ENCODE measurements at regions not wholly inside any gene's neighbourhood (a gene's known extent, or its start where the extent isn't known, plus 50 kb on each side); places are given as distances from the start of the nearest gene placed in this dataset.
"Not testable (repeated sequence)": the region's sequence is repeated elsewhere in the genome, so short reads cannot be mapped to it uniquely, and the experiment has no call there.

DNA sequence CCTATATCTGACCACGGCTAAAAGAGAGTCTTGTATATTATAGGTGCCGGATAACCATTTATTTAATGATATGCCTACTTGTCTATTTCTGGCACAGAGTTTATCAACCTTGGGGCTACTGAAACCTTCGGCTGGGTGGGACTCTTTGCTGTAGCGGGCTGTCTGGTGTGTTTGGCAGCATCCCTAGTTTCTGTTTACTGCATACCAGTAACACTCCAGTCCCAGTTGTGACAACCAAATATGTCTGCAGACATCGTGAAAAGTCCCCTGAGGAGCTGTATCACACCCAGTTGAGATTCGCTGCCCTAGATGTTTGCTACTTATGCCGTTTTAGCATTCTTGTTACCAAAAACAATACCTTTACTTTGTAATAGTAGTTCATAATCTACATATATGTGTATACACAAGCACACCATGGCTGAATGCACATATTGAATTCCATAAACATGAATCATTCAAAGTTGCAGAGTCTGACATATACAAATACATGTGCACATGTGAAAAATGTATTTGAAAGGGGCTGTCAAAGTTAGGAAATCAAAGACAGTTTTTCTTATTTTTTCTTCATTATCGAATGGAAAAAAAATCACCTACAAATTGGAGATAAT lies 89.1 kb upstream of the SHISA6 start:
- Histone ChIP-seq H3K27me3 (peaks cover 0 to 7% of the 10 kb centered on the region in 2 donors), H3K4me1 (no peaks in the 10 kb centered on the region), H3K36me3 (no peaks in the 10 kb centered on the region), H3K4me3 (no peak overlapping the region), H3K27ac (no peak overlapping the region), H3K9me3 (no peaks in the 10 kb centered on the region)
- no peak for DNase-seq (ENCODE audit: low spot score in 2 of 2)
- TF ChIP-seq, protein P1, sequence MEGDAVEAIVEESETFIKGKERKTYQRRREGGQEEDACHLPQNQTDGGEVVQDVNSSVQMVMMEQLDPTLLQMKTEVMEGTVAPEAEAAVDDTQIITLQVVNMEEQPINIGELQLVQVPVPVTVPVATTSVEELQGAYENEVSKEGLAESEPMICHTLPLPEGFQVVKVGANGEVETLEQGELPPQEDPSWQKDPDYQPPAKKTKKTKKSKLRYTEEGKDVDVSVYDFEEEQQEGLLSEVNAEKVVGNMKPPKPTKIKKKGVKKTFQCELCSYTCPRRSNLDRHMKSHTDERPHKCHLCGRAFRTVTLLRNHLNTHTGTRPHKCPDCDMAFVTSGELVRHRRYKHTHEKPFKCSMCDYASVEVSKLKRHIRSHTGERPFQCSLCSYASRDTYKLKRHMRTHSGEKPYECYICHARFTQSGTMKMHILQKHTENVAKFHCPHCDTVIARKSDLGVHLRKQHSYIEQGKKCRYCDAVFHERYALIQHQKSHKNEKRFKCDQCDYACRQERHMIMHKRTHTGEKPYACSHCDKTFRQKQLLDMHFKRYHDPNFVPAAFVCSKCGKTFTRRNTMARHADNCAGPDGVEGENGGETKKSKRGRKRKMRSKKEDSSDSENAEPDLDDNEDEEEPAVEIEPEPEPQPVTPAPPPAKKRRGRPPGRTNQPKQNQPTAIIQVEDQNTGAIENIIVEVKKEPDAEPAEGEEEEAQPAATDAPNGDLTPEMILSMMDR (IDR thresholded peaks at IDR 0.05), result no peak
- TF ChIP-seq POLR2A (IDR thresholded peaks at IDR 0.05) (no peak), POLR2AphosphoS5 (IDR thresholded peaks at IDR 0.05) (no peak)
- intact Hi-C loops (cut with DNase I; ENCODE audit: low total_unique reads), result no loop called here

DNA sequence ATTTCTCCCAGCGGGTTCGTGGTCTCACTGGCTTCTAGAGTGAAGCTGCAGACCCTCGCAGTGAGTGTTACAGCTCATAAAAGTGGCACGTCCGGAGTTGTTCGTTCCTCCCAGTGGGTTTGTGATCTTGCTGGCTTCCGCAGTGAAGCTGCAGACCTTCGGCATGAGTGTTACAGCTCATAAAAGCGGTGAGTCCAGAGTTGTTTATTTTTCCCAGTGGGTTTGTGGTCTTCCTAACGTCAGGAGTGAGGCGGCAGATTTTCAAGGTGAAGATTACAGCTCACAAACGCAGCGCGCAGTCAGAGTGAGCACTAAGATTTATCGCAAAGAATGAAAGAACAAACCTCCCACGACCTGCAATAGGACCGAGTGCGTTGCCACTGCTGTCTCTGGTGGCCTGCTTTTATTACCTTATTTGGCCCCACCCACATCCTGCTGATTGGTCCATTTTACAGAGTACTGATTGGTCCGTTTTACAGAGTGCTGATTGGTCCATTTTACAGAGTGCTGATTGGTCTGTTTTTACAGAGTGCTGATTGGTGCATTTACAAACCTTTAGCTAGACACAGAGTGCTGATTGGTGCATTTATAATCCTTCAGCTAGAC lies 90.0 kb upstream of the SHISA6 start:
- H3K9me3 ChIP-seq; H3K27me3 ChIP-seq; H3K4me3 ChIP-seq; H3K36me3 ChIP-seq; intact Hi-C loops (cut with DNase I; ENCODE audit: low total_unique reads); H3K4me1 ChIP-seq; DNase-seq (ENCODE audit: low spot score in 2 of 2); H3K27ac ChIP-seq: not testable (repeated sequence)

DNA sequence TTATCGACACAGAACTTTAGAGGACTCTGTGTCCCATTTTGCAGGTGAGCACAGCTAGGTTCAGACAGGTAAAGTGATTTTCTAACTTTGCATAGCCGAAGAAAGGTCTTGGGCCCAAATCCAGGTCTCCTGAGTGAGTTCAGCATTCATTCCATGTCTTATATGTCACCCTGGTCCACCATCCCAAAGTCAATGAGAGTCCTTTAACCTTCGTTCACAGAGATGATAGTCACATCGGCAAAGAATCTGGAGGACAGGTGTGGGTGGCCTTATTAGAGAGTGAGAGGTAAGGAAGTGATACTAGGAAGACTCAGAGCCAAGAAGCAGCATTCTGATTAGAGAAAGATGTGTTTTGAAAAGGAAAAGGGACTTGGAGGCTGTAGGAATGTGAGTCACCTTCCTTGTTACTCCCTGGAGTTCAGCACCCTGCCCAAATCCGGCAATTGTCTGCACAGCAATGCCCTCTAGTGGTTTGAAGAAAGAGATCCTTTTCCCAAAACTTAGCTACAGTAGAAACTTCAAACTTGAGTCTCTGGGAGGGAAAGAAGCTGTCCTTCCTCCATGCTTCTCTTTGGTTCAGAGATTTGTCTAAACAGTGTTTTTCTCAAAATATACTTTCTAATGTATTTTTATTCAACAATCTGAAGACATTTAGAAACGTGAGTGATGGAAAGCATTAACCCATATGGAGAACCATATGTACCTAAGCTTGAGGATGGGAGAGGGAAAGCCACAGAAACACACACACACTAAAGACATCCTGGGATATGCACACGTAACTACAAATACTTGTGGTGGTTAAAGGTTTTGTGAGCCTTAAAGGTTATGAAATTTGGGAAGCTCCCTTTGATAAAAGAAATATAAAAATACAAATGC lies 96.4 kb upstream of the SHISA6 start:
- TF ChIP-seq, protein P1 (IDR thresholded peaks at IDR 0.05), result peak in 2 of 3 donors; percentile 51 to 53
- no peak for TF ChIP-seq POLR2A (IDR thresholded peaks at IDR 0.05)
- no peaks in the 10 kb centered on the region for H3K4me1 ChIP-seq
- no peak overlapping the region for H3K4me3 ChIP-seq
- no peaks in the 10 kb centered on the region for H3K27me3 ChIP-seq
- no peaks in the 10 kb centered on the region for H3K9me3 ChIP-seq
- no peak overlapping the region for H3K27ac ChIP-seq
- no peaks in the 10 kb centered on the region for H3K36me3 ChIP-seq
- DNase-seq (ENCODE audit: low spot score in 2 of 2), result no peak
- intact Hi-C loops (cut with DNase I; ENCODE audit: low total_unique reads), result no loop called here

DNA sequence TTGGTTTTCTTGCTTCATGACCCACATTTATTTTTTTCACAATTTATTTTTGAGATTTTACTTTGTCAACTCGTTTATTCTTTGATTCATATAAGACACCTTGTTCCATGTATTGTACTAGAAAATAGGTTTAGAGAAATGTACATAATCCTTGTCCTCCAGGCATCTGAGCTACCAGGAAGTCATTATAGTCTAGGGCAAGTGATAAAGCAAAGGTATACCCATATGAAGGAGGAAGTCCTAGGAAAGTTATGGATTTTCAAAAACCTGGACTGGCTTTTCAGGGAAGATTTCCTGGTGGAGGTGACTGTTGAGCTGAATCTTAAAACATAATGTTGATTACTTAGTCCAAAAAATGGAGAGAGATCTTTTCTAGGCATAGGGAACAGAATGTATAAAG lies 98.8 kb upstream of the SHISA6 start:
- no peak for TF ChIP-seq POLR2A (IDR thresholded peaks at IDR 0.05)
- TF ChIP-seq, protein P1 (IDR thresholded peaks at IDR 0.05), result no peak
- TF ChIP-seq POLR2AphosphoS5 (IDR thresholded peaks at IDR 0.05), result no peak

DNA sequence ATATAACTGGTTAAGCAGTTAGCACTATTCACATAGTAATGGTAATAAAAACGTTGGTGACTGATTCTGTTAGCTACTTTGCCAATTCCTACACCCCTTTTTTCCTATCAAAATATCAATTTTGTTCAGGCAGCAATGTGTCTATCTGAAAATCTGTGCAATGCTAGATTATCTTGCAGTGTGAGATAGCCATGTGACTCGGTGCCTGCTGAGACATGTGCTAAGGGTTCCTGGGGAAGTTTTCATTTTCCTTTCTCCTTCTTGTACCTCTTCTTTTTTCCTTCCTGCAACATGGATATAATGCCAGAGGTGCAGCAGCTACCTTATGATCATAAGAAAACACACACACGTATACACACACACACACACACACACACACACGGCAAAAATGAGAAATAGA lies 100.5 kb upstream of the SHISA6 start:
- TF ChIP-seq POLR2AphosphoS5 (IDR thresholded peaks at IDR 0.05) (no peak), POLR2A (IDR thresholded peaks at IDR 0.05) (no peak)
- TF ChIP-seq, protein P1 (IDR thresholded peaks at IDR 0.05), result no peak
- no peak overlapping the region for H3K4me3 ChIP-seq
- H3K27me3 ChIP-seq, result no peaks in the 10 kb centered on the region
- intact Hi-C loops (cut with DNase I; ENCODE audit: low total_unique reads), result no loop called here
- H3K9me3 ChIP-seq, result no peaks in the 10 kb centered on the region
- no peak overlapping the region for H3K27ac ChIP-seq
- H3K4me1 ChIP-seq, result no peaks in the 10 kb centered on the region
- no peaks in the 10 kb centered on the region for H3K36me3 ChIP-seq
- DNase-seq (ENCODE audit: low spot score in 2 of 2), result no peak

More for the DNA sequence above, 98.8 kb upstream of the SHISA6 start:
- Histone ChIP-seq H3K4me3 (no peak overlapping the region), H3K27ac (no peak overlapping the region), H3K9me3 (no peaks in the 10 kb centered on the region), H3K36me3 (no peaks in the 10 kb centered on the region), H3K27me3 (no peaks in the 10 kb centered on the region), H3K4me1 (no peaks in the 10 kb centered on the region)
- intact Hi-C loops (cut with DNase I; ENCODE audit: low total_unique reads), result no loop called here
- DNase-seq (ENCODE audit: low spot score in 2 of 2), result no peak
